DOHH2 (cell line): ENCODE measurements at regions not wholly inside any gene's neighbourhood (a gene's known extent, or its start where the extent isn't known, plus 50 kb on each side); places are given as distances from the start of the nearest gene placed in this dataset.
"Not testable (repeated sequence)": the region's sequence is repeated elsewhere in the genome, so short reads cannot be mapped to it uniquely, and the experiment has no call there.

Experiments used
- EZH2phosphoT487 ChIP-seq: fragments of 200-600 bp; sonication (generic); IDR thresholded peaks from 2 replicates; pipeline ENCODE4 v1.6.1; 2017; ENCODE audit warnings: borderline replicate concordance, mild to moderate bottlenecking, antibody characterized with exemption, low read length, moderate library complexity, mixed read lengths
- TF ChIP-seq, protein P1 (sequence below): fragments of 200-600 bp; sonication (generic); IDR thresholded peaks from one replicate; pipeline ENCODE4 v1.5.1; 2014; ENCODE audit warnings: antibody characterized with exemption, mild to moderate bottlenecking, low read depth, low read length; ENCODE audit not compliant: poor library complexity, severe bottlenecking

DNA sequence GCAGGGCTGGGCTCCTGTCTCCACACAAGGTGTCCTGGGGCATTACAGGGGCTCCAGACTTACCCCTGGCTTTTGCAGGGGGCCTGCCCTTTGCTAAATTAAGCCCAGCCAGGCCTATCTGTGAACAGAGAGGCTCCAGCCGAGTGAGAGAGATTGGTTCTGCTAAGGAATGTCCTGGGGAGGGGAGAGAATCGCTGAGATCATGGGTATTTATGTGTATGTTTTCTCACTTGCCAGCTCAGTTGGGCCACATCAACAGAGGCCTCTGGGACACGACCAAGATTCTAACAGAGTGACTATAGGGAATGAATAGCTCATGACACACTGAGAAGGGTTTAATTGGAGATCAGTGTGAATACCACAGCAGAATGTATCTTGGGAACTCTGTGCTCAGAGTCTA lies 109.8 kb upstream of the NBPF8 start:
- TF ChIP-seq, protein P1, sequence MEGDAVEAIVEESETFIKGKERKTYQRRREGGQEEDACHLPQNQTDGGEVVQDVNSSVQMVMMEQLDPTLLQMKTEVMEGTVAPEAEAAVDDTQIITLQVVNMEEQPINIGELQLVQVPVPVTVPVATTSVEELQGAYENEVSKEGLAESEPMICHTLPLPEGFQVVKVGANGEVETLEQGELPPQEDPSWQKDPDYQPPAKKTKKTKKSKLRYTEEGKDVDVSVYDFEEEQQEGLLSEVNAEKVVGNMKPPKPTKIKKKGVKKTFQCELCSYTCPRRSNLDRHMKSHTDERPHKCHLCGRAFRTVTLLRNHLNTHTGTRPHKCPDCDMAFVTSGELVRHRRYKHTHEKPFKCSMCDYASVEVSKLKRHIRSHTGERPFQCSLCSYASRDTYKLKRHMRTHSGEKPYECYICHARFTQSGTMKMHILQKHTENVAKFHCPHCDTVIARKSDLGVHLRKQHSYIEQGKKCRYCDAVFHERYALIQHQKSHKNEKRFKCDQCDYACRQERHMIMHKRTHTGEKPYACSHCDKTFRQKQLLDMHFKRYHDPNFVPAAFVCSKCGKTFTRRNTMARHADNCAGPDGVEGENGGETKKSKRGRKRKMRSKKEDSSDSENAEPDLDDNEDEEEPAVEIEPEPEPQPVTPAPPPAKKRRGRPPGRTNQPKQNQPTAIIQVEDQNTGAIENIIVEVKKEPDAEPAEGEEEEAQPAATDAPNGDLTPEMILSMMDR: not testable (repeated sequence)
- not testable (repeated sequence) for TF ChIP-seq EZH2phosphoT487
